ENCODE measurements at regions not wholly inside any gene's neighbourhood (a gene's known extent, or its start where the extent isn't known, plus 50 kb on each side); places are given as distances from the start of the nearest gene placed in this dataset.

- ATAC-seq (ENCODE audit: low read depth): no peak
- H3K4me1 Mint-ChIP-seq: no peaks in the 10 kb centered on the region
- TF ChIP-seq CTCF (IDR thresholded peaks at IDR 0.05): no peak
- no peaks in the 10 kb centered on the region for H3K27me3 Mint-ChIP-seq
- CTCF ChIA-PET: no interaction called here
- H3K9me3 Mint-ChIP-seq: peaks cover 5% of the 10 kb centered on the region
- intact Hi-C loops (cut with micrococcal nuclease): no loop called here
- POLR2A ChIA-PET: no interaction called here
- no peak overlapping the region for H3K27ac Mint-ChIP-seq
- no peaks in the 10 kb centered on the region for H3K36me3 Mint-ChIP-seq (ENCODE audit: low read depth)
- DNase-seq: no peak
- H3K4me3 Mint-ChIP-seq: no peak overlapping the region
Measured at GRCh38 chr6:1491591-1492319, 102.4 kb downstream of the FOXF2 start.

GRCh38 chr6:1494671-1495070 is 105.3 kb downstream of the FOXF2 start:
- Mint-ChIP-seq H3K36me3 (ENCODE audit: low read depth) (no peaks in the 10 kb centered on the region), H3K4me1 (no peaks in the 10 kb centered on the region), H3K9me3 (peaks cover 5% of the 10 kb centered on the region), H3K4me3 (no peak overlapping the region), H3K27me3 (peaks cover 2% of the 10 kb centered on the region), H3K27ac (no peak overlapping the region)
- DNase-seq (no peak), ATAC-seq (ENCODE audit: low read depth) (no peak)
- CTCF ChIA-PET: no interaction called here
- intact Hi-C loops (cut with micrococcal nuclease): no loop called here
- TF ChIP-seq CTCF (IDR thresholded peaks at IDR 0.05): no peak
- POLR2A ChIA-PET: no interaction called here

GRCh38 chr6:1495344-1495743 is 106.0 kb downstream of the FOXF2 start:
- DNase-seq (no peak), ATAC-seq (ENCODE audit: low read depth) (no peak)
- peaks cover 5% of the 10 kb centered on the region for H3K9me3 Mint-ChIP-seq
- POLR2A ChIA-PET: no interaction called here
- intact Hi-C loops (cut with micrococcal nuclease): no loop called here
- H3K4me3 Mint-ChIP-seq: no peak overlapping the region
- no peaks in the 10 kb centered on the region for H3K4me1 Mint-ChIP-seq
- CTCF ChIA-PET: no interaction called here
- no peak overlapping the region for H3K27ac Mint-ChIP-seq
- H3K27me3 Mint-ChIP-seq: peaks cover 5% of the 10 kb centered on the region
- TF ChIP-seq CTCF (IDR thresholded peaks at IDR 0.05): no peak
- H3K36me3 Mint-ChIP-seq (ENCODE audit: low read depth): no peaks in the 10 kb centered on the region

- H3K27ac Mint-ChIP-seq: no peak overlapping the region
- intact Hi-C loops (cut with micrococcal nuclease): no loop called here
- ChIA-PET POLR2A (no interaction called here), CTCF (no interaction called here)
- DNase-seq: no peak
- H3K36me3 Mint-ChIP-seq (ENCODE audit: low read depth): no peaks in the 10 kb centered on the region
- TF ChIP-seq CTCF (IDR thresholded peaks at IDR 0.05): no peak
- H3K4me1 Mint-ChIP-seq: no peaks in the 10 kb centered on the region
- H3K9me3 Mint-ChIP-seq: peaks cover 5% of the 10 kb centered on the region
- no peak for ATAC-seq (ENCODE audit: low read depth)
- H3K27me3 Mint-ChIP-seq: peaks cover 10% of the 10 kb centered on the region
- H3K4me3 Mint-ChIP-seq: no peak overlapping the region
Measured at GRCh38 chr6:1496092-1496491, 106.7 kb downstream of the FOXF2 start.

GRCh38 chr6:1496836-1497760 is 107.7 kb downstream of the FOXF2 start:
- Mint-ChIP-seq H3K4me1 (no peaks in the 10 kb centered on the region), H3K4me3 (no peak overlapping the region), H3K36me3 (ENCODE audit: low read depth) (no peaks in the 10 kb centered on the region), H3K27ac (no peak overlapping the region), H3K9me3 (peaks cover 5% of the 10 kb centered on the region), H3K27me3 (peaks cover 10% of the 10 kb centered on the region)
- ATAC-seq (ENCODE audit: low read depth): no peak
- TF ChIP-seq CTCF (IDR thresholded peaks at IDR 0.05): no peak
- ChIA-PET POLR2A (no interaction called here), CTCF (no interaction called here)
- DNase-seq: no peak
- intact Hi-C loops (cut with micrococcal nuclease): no loop called here

Data from activated B cell treated with CpG ODN at 0.5 μM for 24 hours (primary cell).